GM18505 (cell line): ENCODE measurements at regions not wholly inside any gene's neighbourhood (a gene's known extent, or its start where the extent isn't known, plus 50 kb on each side); places are given as distances from the start of the nearest gene placed in this dataset.

Experiments
- ATAC-seq: cut with Tn5 transposase; IDR thresholded peaks from one replicate; pipeline ENCODE4 v1.9.1; 2021; ENCODE audit not compliant: unreplicated experiment
- POLR2A ChIP-seq: IDR thresholded peaks from 4 replicates; pipeline ENCODE4 v1.6.1; 2011; ENCODE audit warnings: borderline replicate concordance; ENCODE audit not compliant: insufficient read depth, insufficient read length; ENCODE audit errors: extremely low read depth

- ATAC-seq, result no peak
- TF ChIP-seq POLR2A, result no peak
Observed at GRCh38 chr5:7955476-7955875, 86.5 kb downstream of the MTRR start.

GRCh38 chr5:7957329-7957728 is 88.4 kb downstream of the MTRR start:
- ATAC-seq, result no peak

GRCh38 chr5:7960142-7960541 is 91.2 kb downstream of the MTRR start:
- no peak for TF ChIP-seq POLR2A
- ATAC-seq, result no peak

More at GRCh38 chr5:7957329-7957728, 88.4 kb downstream of the MTRR start:
- TF ChIP-seq POLR2A, result no peak

- TF ChIP-seq POLR2A, result no peak
- no peak for ATAC-seq
Observed at GRCh38 chr5:7961540-7961939, 92.6 kb downstream of the MTRR start.

GRCh38 chr5:7970816-7971215 is 101.9 kb downstream of the MTRR start:
- TF ChIP-seq POLR2A, result no peak
- ATAC-seq, result peak; percentile 81

DNA sequence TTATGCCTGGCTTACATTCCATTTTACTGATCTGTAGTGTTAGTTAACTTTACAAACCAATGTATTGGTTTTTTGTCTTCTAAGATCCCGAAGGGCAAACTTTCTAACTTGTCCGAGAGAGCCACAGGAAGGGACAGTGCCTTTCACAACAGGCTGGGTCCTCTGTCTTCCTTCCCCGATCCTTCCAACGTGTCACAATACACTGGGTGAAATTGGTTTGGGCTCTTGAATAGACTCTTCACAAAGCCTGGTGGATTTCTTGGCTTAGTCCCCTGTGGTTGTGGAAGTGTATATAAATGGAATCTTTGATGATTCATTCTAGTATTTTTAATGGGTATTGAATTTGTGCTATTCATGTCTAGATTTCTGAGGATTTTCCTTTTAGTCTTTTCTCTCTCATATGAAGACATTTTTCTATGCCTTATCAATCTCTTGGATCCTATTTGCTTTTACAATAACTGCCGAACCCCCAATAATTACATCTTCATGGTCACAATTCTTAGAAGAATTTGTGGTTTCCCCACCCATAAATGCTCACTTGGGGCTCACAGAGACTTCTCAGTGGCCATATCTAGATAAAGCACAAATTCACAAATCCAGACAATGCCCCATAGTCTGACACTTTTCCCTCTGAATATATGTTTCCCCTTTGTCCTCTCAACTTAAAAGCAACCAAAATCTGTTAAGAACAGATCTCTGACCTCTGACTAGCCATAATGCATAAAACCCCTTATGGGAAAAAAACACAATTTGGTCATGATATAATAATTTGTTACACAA is 107.7 kb downstream of the MTRR start:
- no peak for TF ChIP-seq POLR2A
- ATAC-seq, result no peak

- no peak for TF ChIP-seq POLR2A
- ATAC-seq, result no peak
Observed at GRCh38 chr5:7978114-7978513, 109.2 kb downstream of the MTRR start.

DNA sequence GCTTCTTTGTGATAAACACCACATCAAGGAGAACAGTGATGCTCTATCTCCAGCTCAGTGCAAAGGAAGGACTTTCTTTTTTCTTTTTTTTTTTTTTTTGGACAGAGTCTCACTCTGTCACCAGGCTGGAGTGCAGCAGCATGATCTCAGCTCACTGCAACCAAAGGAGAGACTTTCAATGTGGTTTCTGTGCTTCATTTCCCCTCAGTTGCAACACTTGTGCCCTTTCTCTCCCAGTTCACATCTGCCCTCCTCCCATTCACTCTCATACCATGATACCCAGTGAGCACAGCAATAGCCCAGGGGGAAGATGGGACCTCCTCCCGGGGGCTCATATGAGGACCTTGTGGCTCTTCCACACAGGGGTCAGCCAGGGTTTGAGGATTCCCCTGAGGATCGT is 110.0 kb downstream of the MTRR start:
- ATAC-seq, result no peak
- no peak for TF ChIP-seq POLR2A

DNA sequence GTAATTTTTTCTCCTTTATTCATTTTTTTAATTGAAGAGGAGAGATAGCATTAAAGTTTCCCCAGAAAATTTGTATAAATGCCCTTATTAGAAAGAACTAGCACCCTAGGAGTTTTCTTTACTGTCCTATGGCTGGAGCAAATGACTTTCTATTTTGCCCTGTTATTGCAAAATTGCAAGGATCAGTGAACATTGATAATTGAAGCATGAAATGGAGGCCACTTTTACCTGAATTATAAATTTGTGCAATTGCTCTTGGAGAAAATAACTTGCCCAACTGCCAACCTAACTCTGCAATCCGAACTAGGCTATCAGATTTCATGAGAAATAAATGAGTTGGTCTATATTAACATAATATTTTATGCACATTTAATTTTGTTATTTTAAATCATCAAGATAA is 111.9 kb downstream of the MTRR start:
- no peak for TF ChIP-seq POLR2A

DNA sequence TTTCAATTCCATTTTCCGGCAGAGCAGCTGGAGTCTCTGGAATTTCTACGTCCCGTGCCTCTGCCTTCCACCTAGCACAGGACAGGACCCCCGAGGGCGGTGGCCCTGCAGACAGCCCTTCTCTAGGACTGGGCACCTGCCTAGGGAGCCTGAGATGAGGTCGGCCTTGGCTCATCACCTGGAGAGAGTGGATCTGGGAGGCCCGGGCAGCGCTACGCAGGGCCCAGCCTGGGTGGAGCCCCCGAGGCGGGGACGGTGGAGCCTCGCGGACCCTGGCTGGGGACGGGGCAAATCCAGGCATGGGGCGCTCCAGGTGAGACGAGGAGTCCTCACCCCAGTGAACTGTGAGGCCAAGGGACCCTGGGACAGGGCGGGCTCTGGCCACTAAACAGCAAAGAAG is 114.5 kb downstream of the MTRR start:
- TF ChIP-seq POLR2A, result no peak
- ATAC-seq, result no peak

More for the DNA sequence above, 111.9 kb downstream of the MTRR start:
- no peak for ATAC-seq

DNA sequence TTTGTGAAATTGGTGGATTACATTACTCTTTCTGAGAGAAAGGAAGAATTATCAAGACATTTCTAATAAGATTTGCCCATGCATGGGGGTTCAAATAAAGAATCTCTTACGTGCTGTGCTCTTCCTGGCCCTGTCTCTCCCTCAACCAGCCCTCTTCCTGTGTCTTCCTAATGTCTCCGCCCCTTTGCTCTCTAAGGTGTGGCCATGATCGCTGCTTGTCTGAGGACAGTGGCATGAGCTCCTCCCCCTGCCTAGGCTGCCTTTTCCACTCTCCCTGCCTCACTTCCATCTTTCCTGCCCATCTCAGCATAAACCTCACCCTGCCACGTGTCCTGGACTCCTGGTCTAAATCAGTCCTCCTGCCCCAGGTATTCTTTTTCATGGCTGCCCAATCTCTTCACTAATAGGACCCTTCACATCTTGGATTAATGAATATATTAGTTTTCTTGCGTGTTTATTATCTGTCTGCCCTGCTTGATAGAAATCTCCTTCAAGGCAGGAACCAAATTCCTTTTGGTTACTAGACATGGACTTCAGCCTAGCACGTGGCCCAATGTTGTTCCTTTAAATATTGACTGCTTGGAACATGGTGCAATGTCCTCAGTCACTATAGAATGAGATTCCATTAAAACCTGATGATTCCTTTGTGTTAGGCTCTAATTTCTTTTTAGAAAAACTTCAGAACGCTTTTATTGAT is 122.3 kb downstream of the MTRR start:
- no peak for TF ChIP-seq POLR2A
- no peak for ATAC-seq

- TF ChIP-seq POLR2A, result no peak
- no peak for ATAC-seq
Observed at GRCh38 chr5:7995688-7996294, 126.8 kb downstream of the MTRR start.

DNA sequence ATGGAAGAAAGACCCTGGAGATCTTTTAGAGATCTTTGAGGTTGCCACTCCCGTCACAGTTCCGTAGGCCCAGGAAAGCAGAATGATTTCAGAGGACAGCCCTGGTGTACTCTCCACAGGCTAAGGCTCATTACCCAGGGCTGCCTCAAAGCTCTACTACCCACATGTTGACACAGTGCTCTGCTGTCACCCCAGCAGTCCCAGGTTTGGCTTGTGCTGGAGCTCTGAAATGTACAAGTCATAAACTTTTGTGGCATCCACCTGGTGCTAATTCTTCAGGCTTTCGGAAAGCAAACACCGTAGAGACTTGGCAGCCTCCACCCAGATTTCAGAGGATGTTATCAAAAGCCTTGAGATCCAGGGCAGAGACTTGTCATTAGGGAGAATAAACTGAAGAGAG is 136.5 kb downstream of the MTRR start:
- no peak for ATAC-seq
- no peak for TF ChIP-seq POLR2A

DNA sequence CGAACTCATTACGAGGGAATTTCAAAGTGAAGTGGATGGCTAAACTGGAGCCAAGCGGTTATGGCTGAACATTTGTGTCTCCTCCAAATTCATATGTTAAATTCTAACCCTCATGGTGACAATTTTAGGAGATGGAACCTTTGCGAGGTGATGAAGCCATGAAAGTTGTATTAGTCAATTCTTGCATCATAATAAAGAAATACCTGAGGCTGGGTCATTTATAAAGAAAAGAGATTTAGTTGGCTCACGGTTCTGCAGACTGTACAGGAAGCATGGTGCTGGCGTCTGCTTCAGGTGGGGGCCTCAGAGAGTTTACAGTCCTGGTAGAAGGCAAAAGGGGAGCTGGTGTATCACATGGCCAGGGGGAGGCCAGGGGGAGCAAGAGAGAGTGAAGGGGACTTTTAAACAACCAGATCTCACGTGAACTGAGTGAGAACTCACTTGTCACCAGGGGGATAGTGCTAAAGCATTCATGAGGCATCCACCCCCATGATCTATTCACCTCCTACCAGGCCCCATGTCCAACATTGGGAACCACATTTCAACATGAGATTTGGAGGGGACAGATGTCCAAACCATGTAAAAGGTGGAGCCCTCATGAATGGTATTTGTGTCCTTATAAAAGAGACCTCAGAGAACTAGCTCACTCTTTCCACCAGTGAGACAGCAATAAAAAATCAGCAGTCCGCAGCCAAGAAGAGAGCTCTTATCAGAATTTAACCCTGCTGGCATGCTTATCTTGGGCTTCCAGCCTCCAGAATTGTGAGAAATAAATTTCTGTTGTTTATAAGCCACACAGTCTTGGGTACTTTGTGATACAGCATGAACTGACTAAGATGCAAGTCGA is 143.4 kb downstream of the MTRR start:
- no peak for ATAC-seq
- no peak for TF ChIP-seq POLR2A
